Endodermal cell (in vitro differentiated cells): ENCODE measurements at regions not wholly inside any gene's neighbourhood (a gene's known extent, or its start where the extent isn't known, plus 50 kb on each side); places are given as distances from the start of the nearest gene placed in this dataset.
"Not testable (repeated sequence)": the region's sequence is repeated elsewhere in the genome, so short reads cannot be mapped to it uniquely, and the experiment has no call there.

Experiments
- DNase-seq: peaks from one replicate; pipeline ENCODE4 v3.0.0-alpha.2; 2017
- H3K27ac ChIP-seq: 2 replicates; pipeline ENCODE4 v1.5.1; 2013; ENCODE audit warnings: mild to moderate bottlenecking, low read depth, low read length, moderate library complexity
- H3K27me3 ChIP-seq: 2 replicates; pipeline ENCODE4 v1.6.1; 2013; ENCODE audit warnings: mild to moderate bottlenecking, low read length, moderate library complexity; ENCODE audit not compliant: insufficient read depth, control insufficient read depth, poor library complexity, severe bottlenecking
- H3K36me3 ChIP-seq: 2 replicates; pipeline ENCODE4 v1.7.0; 2013; ENCODE audit warnings: mild to moderate bottlenecking, low read length, moderate library complexity; ENCODE audit not compliant: control insufficient read depth, insufficient read depth
- H3K4me1 ChIP-seq: one replicate; pipeline ENCODE4 v1.7.0; 2013; ENCODE audit warnings: low read length; ENCODE audit not compliant: control insufficient read depth, insufficient read depth
- H3K4me3 ChIP-seq: 2 replicates; pipeline ENCODE4 v1.5.1; 2013; ENCODE audit warnings: mild to moderate bottlenecking, low read length, moderate library complexity
- H3K9ac ChIP-seq: 2 replicates; pipeline ENCODE4 v1.6.1; 2013; ENCODE audit warnings: mild to moderate bottlenecking, low read length, moderate library complexity; ENCODE audit not compliant: poor library complexity, severe bottlenecking; ENCODE audit errors: extremely low read depth
- H3K9me3 ChIP-seq: 2 replicates; pipeline ENCODE4 v1.6.1; 2013; ENCODE audit warnings: mild to moderate bottlenecking, low read length, moderate library complexity; ENCODE audit not compliant: control insufficient read depth
- H3K27ac Mint-ChIP-seq: 2 replicates; pipeline ENCODE4 v1.8.0; 2020; ENCODE audit warnings: mixed read lengths
- H3K27me3 Mint-ChIP-seq: 2 replicates; pipeline ENCODE4 v1.8.0; 2021; ENCODE audit warnings: mild to moderate bottlenecking, mixed read lengths; ENCODE audit not compliant: insufficient read depth
- H3K36me3 Mint-ChIP-seq: 2 replicates; pipeline ENCODE4 v1.8.0; 2020; ENCODE audit warnings: low read depth, mixed read lengths
- H3K4me1 Mint-ChIP-seq: 2 replicates; pipeline ENCODE4 v1.8.0; 2020; ENCODE audit warnings: mixed read lengths
- H3K4me3 Mint-ChIP-seq: 2 replicates; pipeline ENCODE4 v1.8.0; 2020; ENCODE audit warnings: mild to moderate bottlenecking, moderate library complexity, mixed read lengths
- H3K9me3 Mint-ChIP-seq: 2 replicates; pipeline ENCODE4 v1.8.0; 2020; ENCODE audit warnings: mild to moderate bottlenecking, mixed read lengths
- WGBS, 2 experiments: methylation state at CpG; one replicate each; pipeline versions ENCODE4 v1.1.5 to v1.1.7; 2013; ENCODE audit warnings: missing lambda C conversion rate in 2 of 2, mixed read lengths in 1 of 2; ENCODE audit not compliant: insufficient coverage in 1 of 2, insufficient read length in 1 of 2; 5-methylcytosine and 5-hydroxymethylcytosine counted together
- TF ChIP-seq, protein P1 (sequence below): fragments of 200-600 bp; sonication (generic); conservative IDR thresholded peaks from 2 replicates; pipeline ENCODE4 v1.5.0; 2021; ENCODE audit warnings: antibody characterized with exemption, mild to moderate bottlenecking

DNA sequence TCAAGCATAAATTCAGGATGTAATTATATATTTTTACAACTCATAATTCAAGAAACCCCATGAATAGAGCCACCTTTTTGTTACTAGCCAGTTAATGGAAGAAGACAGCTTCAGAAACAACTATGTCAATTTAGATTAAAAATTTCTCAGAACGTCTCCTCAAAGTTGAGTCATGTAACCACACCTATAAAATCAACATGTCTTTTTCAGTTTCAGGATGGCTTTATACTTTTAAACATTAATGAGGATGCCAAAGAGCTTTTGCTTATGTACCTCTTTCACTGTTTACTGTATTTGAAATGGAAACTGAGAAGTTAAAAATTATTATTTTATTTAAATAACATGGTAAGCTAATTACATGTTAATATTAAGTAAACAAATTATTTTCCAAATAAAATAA, 280.1 kb downstream of the PTH2R start:
- no peaks in the 10 kb centered on the region for H3K36me3 ChIP-seq
- WGBS, 2 experiments: 92% methylated on average over 1 of the region's 1 CpG; no CpG with 5 or more reads in 1 of the 2 experiments
- H3K9ac ChIP-seq: no peak overlapping the region
- DNase-seq: no peak
- Mint-ChIP-seq H3K27ac (no peak overlapping the region), H3K9me3 (peaks cover 34% of the 10 kb centered on the region), H3K4me3 (no peak overlapping the region), H3K27me3 (no peaks in the 10 kb centered on the region), H3K4me1 (no peaks in the 10 kb centered on the region), H3K36me3 (no peaks in the 10 kb centered on the region)
- no peaks in the 10 kb centered on the region for H3K27me3 ChIP-seq
- H3K9me3 ChIP-seq: peaks cover 15% of the 10 kb centered on the region
- no peak overlapping the region for H3K4me3 ChIP-seq
- TF ChIP-seq, protein P1, sequence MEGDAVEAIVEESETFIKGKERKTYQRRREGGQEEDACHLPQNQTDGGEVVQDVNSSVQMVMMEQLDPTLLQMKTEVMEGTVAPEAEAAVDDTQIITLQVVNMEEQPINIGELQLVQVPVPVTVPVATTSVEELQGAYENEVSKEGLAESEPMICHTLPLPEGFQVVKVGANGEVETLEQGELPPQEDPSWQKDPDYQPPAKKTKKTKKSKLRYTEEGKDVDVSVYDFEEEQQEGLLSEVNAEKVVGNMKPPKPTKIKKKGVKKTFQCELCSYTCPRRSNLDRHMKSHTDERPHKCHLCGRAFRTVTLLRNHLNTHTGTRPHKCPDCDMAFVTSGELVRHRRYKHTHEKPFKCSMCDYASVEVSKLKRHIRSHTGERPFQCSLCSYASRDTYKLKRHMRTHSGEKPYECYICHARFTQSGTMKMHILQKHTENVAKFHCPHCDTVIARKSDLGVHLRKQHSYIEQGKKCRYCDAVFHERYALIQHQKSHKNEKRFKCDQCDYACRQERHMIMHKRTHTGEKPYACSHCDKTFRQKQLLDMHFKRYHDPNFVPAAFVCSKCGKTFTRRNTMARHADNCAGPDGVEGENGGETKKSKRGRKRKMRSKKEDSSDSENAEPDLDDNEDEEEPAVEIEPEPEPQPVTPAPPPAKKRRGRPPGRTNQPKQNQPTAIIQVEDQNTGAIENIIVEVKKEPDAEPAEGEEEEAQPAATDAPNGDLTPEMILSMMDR: no peak
- H3K27ac ChIP-seq: no peak overlapping the region
- H3K4me1 ChIP-seq: no peaks in the 10 kb centered on the region

DNA sequence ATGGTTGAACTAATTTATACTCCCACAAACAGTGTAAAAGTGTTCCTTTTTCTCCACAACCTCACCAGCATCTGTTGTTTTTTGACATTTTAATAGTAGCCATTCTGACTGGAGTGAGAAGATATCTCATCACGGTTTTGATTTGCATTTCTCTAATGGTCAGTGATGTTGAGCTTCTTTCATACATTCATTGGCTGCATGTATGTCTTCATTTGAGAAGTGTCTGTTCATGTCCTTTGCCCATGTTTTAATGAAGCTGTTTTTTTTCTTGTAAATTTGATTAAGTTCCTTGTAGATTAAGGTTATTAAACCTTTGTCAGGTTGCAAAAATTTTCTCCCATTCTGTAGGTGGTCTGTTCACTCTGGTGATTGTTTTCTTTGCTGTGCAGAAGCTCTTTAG, 281.1 kb downstream of the PTH2R start:
- not testable (repeated sequence) for H3K4me3 ChIP-seq, H3K36me3 Mint-ChIP-seq, H3K27me3 Mint-ChIP-seq, H3K9ac ChIP-seq, H3K27me3 ChIP-seq, DNase-seq, H3K4me1 Mint-ChIP-seq, H3K27ac Mint-ChIP-seq, H3K27ac ChIP-seq, H3K36me3 ChIP-seq, H3K4me1 ChIP-seq, H3K4me3 Mint-ChIP-seq
- H3K9me3 ChIP-seq: peaks cover 15% of the 10 kb centered on the region
- 100% methylated on average over 1 of the region's 1 CpG; no CpG with 5 or more reads in 1 of the 2 experiments for WGBS, 2 experiments
- peaks cover 33% of the 10 kb centered on the region for H3K9me3 Mint-ChIP-seq

DNA sequence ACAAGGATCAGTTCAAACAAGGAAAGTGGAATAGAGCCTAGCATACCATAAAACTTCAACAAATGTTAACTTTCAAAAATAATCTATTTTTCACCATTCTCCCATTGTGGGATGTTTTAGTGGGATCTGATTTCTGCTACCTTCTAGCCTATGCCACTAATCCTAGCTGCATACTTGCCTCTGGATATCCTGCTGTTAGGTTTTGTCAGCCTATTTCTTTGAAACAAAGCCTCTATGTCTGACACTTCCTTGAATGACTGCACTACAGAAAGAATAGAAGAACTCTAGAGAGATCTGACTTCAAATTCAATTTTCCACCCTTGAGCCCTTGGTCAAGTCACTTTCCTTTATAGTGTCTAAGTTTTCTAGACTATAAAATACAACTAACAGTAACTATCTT, 291.5 kb downstream of the PTH2R start:
- Histone ChIP-seq H3K4me1 (peaks cover 4% of the 10 kb centered on the region), H3K9me3 (no peaks in the 10 kb centered on the region), H3K9ac (no peak overlapping the region), H3K4me3 (no peak overlapping the region), H3K36me3 (no peaks in the 10 kb centered on the region), H3K27me3 (no peaks in the 10 kb centered on the region), H3K27ac (no peak overlapping the region)
- Mint-ChIP-seq H3K27ac (no peak overlapping the region), H3K4me3 (no peak overlapping the region), H3K4me1 (peaks cover 12% of the 10 kb centered on the region), H3K9me3 (no peaks in the 10 kb centered on the region), H3K27me3 (no peaks in the 10 kb centered on the region), H3K36me3 (no peaks in the 10 kb centered on the region)
- TF ChIP-seq, protein P1: no peak
- DNase-seq: no peak

DNA sequence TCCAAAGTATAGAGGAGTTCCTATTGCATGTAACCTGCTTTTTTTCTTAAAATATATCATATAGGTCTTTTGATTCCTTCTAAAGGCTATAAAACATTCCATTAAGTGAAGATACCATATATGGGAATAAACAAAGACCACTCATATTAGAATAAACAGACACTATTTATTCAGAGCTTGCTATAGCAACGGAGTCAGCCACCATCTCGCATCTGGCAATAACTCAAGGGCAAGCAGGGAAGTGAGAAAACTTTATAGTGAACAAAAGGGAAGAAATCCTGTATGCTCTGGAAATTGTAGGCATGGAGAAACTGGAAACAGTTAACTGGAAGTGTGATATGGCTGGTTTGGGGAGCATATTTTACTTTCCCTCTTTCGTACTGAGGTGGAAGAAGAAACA, 301.9 kb downstream of the PTH2R start:
- no peaks in the 10 kb centered on the region for H3K36me3 Mint-ChIP-seq
- no peak overlapping the region for H3K9ac ChIP-seq

More for the DNA sequence above, 301.9 kb downstream of the PTH2R start:
- H3K4me3 ChIP-seq: no peak overlapping the region
- H3K27ac ChIP-seq: no peak overlapping the region
- WGBS, 2 experiments: 91% methylated on average over 3 of the region's 3 CpGs; no CpG with 5 or more reads in 1 of the 2 experiments
- no peaks in the 10 kb centered on the region for H3K27me3 ChIP-seq
- no peaks in the 10 kb centered on the region for H3K4me1 ChIP-seq
- no peak overlapping the region for H3K4me3 Mint-ChIP-seq
- no peaks in the 10 kb centered on the region for H3K27me3 Mint-ChIP-seq
- DNase-seq: no peak
- H3K9me3 Mint-ChIP-seq: no peaks in the 10 kb centered on the region
- TF ChIP-seq, protein P1: no peak
- H3K9me3 ChIP-seq: no peaks in the 10 kb centered on the region
- no peaks in the 10 kb centered on the region for H3K4me1 Mint-ChIP-seq
- H3K36me3 ChIP-seq: no peaks in the 10 kb centered on the region
- no peak overlapping the region for H3K27ac Mint-ChIP-seq
